Activated CD8-positive, alpha-beta T cell treated with anti-CD3 and anti-CD28 coated beads for 36 hours (primary cell): ENCODE measurements at regions not wholly inside any gene's neighbourhood (a gene's known extent, or its start where the extent isn't known, plus 50 kb on each side); places are given as distances from the start of the nearest gene placed in this dataset.

Source experiments
- ATAC-seq: fragments of 200-7000 bp; cut with Tn5 transposase; one replicate; pipeline ENCODE4 v1.10.0; 2021; ENCODE audit warnings: mild to moderate bottlenecking, moderate library complexity
- CTCF ChIA-PET: fragments of 350-600 bp; sonication (Branson Sonifier 250); formaldehyde crosslinking; loops from one replicate; lab custom pipeline; 2021; ENCODE audit warnings: antibody characterized with exemption; lab: Charles Lee
- POLR2A ChIA-PET: fragments of 350-600 bp; sonication (Branson Sonifier 250); formaldehyde crosslinking; loops from one replicate; lab custom pipeline; 2021; ENCODE audit warnings: antibody characterized with exemption; lab: Charles Lee
- DNase-seq: peaks from one replicate; pipeline ENCODE4 v3.0.0-alpha.2; 2020
- H3K27ac Mint-ChIP-seq: one replicate; pipeline ENCODE4 v1.8.0; 2021; ENCODE audit warnings: mild to moderate bottlenecking, mixed read lengths
- H3K27me3 Mint-ChIP-seq: one replicate; pipeline ENCODE4 v1.8.0; 2021; ENCODE audit warnings: mixed read lengths
- H3K36me3 Mint-ChIP-seq: one replicate; pipeline ENCODE4 v1.8.0; 2021; ENCODE audit warnings: low read depth, mixed read lengths
- H3K4me1 Mint-ChIP-seq: one replicate; pipeline ENCODE4 v1.8.0; 2021; ENCODE audit warnings: low read depth, mixed read lengths
- H3K4me3 Mint-ChIP-seq: one replicate; pipeline ENCODE4 v1.8.0; 2021; ENCODE audit warnings: mild to moderate bottlenecking, moderate library complexity, mixed read lengths
- H3K9me3 Mint-ChIP-seq: one replicate; pipeline ENCODE4 v1.8.0; 2021; ENCODE audit warnings: mixed read lengths
- intact Hi-C: fragments of 100-400 bp; cut with micrococcal nuclease; formaldehyde crosslinking; loops from one replicate; pipeline ENCODE4 v1.10.0; 2022
- TF ChIP-seq, protein P1 (sequence below): fragments of 200-600 bp; IDR thresholded peaks from one replicate; pipeline ENCODE4 v1.8.0; 2022; ENCODE audit warnings: antibody characterized with exemption, mild to moderate bottlenecking

DNA sequence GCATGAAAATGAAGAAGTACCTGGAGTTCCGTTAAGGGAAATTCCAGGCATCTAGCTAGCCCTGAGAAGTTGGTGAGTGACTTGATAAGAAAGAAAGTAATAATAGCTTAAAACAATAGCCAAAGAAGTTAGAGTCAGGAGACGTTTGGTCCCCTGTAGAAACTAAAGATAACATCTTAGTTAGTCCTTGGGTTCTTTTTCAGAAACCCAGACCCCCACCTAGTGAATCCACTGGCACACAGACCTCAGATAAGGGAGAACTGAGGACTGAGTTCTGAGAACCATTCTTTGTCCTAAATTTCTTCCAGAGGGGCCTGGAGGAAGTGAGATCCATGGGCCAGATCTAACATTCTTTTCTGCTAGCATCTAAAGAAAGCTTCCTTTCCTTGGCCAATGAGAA, 335.4 kb downstream of the SLC4A3 start:
- TF ChIP-seq, protein P1, sequence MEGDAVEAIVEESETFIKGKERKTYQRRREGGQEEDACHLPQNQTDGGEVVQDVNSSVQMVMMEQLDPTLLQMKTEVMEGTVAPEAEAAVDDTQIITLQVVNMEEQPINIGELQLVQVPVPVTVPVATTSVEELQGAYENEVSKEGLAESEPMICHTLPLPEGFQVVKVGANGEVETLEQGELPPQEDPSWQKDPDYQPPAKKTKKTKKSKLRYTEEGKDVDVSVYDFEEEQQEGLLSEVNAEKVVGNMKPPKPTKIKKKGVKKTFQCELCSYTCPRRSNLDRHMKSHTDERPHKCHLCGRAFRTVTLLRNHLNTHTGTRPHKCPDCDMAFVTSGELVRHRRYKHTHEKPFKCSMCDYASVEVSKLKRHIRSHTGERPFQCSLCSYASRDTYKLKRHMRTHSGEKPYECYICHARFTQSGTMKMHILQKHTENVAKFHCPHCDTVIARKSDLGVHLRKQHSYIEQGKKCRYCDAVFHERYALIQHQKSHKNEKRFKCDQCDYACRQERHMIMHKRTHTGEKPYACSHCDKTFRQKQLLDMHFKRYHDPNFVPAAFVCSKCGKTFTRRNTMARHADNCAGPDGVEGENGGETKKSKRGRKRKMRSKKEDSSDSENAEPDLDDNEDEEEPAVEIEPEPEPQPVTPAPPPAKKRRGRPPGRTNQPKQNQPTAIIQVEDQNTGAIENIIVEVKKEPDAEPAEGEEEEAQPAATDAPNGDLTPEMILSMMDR = no peak
- intact Hi-C loops = no loop called here
- Mint-ChIP-seq H3K9me3 (peaks cover under 1% of the 10 kb centered on the region), H3K36me3 (no peaks in the 10 kb centered on the region), H3K4me1 (no peaks in the 10 kb centered on the region), H3K27me3 (no peaks in the 10 kb centered on the region), H3K27ac (no peak overlapping the region), H3K4me3 (no peak overlapping the region)
- POLR2A ChIA-PET = no interaction called here
- DNase-seq (no peak), ATAC-seq (no peak)
- CTCF ChIA-PET = no interaction called here

GRCh38 chr2:219965287-219966194, 338.1 kb downstream of the SLC4A3 start:
- Mint-ChIP-seq H3K4me3 (no peak overlapping the region), H3K36me3 (no peaks in the 10 kb centered on the region), H3K4me1 (no peaks in the 10 kb centered on the region), H3K27me3 (no peaks in the 10 kb centered on the region), H3K9me3 (no peaks in the 10 kb centered on the region), H3K27ac (no peak overlapping the region)
- no peak for DNase-seq
- ChIA-PET POLR2A (no interaction called here), CTCF (no interaction called here)
- no peak for ATAC-seq
- intact Hi-C loops = no loop called here
- TF ChIP-seq, protein P1 = no peak

- Mint-ChIP-seq H3K36me3 (no peaks in the 10 kb centered on the region), H3K9me3 (no peaks in the 10 kb centered on the region), H3K27ac (no peak overlapping the region), H3K4me1 (no peaks in the 10 kb centered on the region), H3K4me3 (no peak overlapping the region), H3K27me3 (no peaks in the 10 kb centered on the region)
- DNase-seq = no peak
- ChIA-PET CTCF (interaction anchor here (0.8 kb wide), 1 partner anchor 10 kb away, joined by 3 read pairs; no protein-coding TSS in a partner anchor), POLR2A (no interaction called here)
- TF ChIP-seq, protein P1 = no peak
- intact Hi-C loops = no loop called here
- no peak for ATAC-seq
Measured at GRCh38 chr2:219967247-219968245, 340.1 kb downstream of the SLC4A3 start.

GRCh38 chr2:219968685-219969345, 341.4 kb downstream of the SLC4A3 start:
- no peaks in the 10 kb centered on the region for H3K9me3 Mint-ChIP-seq
- H3K27me3 Mint-ChIP-seq = no peaks in the 10 kb centered on the region
- H3K4me1 Mint-ChIP-seq = no peaks in the 10 kb centered on the region
- TF ChIP-seq, protein P1 = no peak
- H3K36me3 Mint-ChIP-seq = no peaks in the 10 kb centered on the region
- no peak overlapping the region for H3K27ac Mint-ChIP-seq
- ChIA-PET CTCF (no interaction called here), POLR2A (no interaction called here)
- no peak for ATAC-seq
- intact Hi-C loops = no loop called here
- DNase-seq = no peak
- H3K4me3 Mint-ChIP-seq = no peak overlapping the region
